Testis (tissue), 2 donors: ENCODE measurements at regions not wholly inside any gene's neighbourhood (a gene's known extent, or its start where the extent isn't known, plus 50 kb on each side); places are given as distances from the start of the nearest gene placed in this dataset.

Source experiments
- DNase-seq: peaks from one replicate; pipeline ENCODE4 v3.0.0-alpha.2; 2019
- H3K27ac ChIP-seq, 2 donors: fragments of 200-600 bp; sonication (generic); one replicate each; pipeline ENCODE4 v1.5.1; 2019
- H3K27me3 ChIP-seq: fragments of 200-600 bp; sonication (generic); one replicate; pipeline ENCODE4 v1.5.1; 2019
- H3K36me3 ChIP-seq: fragments of 200-600 bp; sonication (generic); one replicate; pipeline ENCODE4 v1.5.1; 2017; ENCODE audit warnings: low read depth; ENCODE audit errors: missing control alignments
- H3K4me1 ChIP-seq: fragments of 200-600 bp; sonication (generic); one replicate; pipeline ENCODE4 v1.5.1; 2019
- H3K4me3 ChIP-seq, 2 donors: fragments of 200-600 bp; sonication (generic); one replicate each; pipeline ENCODE4 v1.5.1; 2017 to 2019
- H3K9me3 ChIP-seq: fragments of 200-600 bp; sonication (generic); one replicate; pipeline ENCODE4 v1.5.1; 2017
- CTCF ChIP-seq, 3 experiments: fragments of 450-650 bp in 2 of 3; fragments of 200-600 bp in 1 of 3; sonication (generic) in 1 of 3; IDR thresholded peaks; one replicate each; pipeline ENCODE4 v1.5.1; 2016 to 2019; ENCODE audit warnings: antibody characterized with exemption in 3 of 3, mild to moderate bottlenecking in 2 of 3, moderate library complexity in 1 of 3
- POLR2A ChIP-seq: fragments of 450-650 bp; IDR thresholded peaks from one replicate; pipeline ENCODE4 v1.6.1; 2017; ENCODE audit warnings: antibody characterized with exemption, mild to moderate bottlenecking, moderate library complexity
- WGBS, 2 donors: methylation state at CpG; one replicate each; pipeline ENCODE4 v1.1.5; 2018; 5-methylcytosine and 5-hydroxymethylcytosine counted together
- intact Hi-C: fragments of 100-400 bp; cut with DNase I; formaldehyde crosslinking; loops from one replicate; pipeline ENCODE4 v1.15.1; 2023; ENCODE audit warnings: low total_unique reads

- H3K27me3 ChIP-seq, result no peaks in the 10 kb centered on the region
- no peaks in the 10 kb centered on the region for H3K36me3 ChIP-seq
These were observed 254.7 kb upstream of the PTER start for GRCh38 chr10:16182144-16182543.

GRCh38 chr10:16182688-16183087, 254.1 kb upstream of the PTER start:
- 52 to 71% methylated on average over 3 of the region's 3 CpGs for WGBS, 2 donors
- Histone ChIP-seq H3K27ac (no peak overlapping the region), H3K4me3 (no peak overlapping the region), H3K9me3 (no peaks in the 10 kb centered on the region), H3K27me3 (no peaks in the 10 kb centered on the region), H3K4me1 (peaks cover 3% of the 10 kb centered on the region), H3K36me3 (no peaks in the 10 kb centered on the region)
- TF ChIP-seq CTCF (IDR thresholded peaks at IDR 0.05), result no peak
- TF ChIP-seq POLR2A, result no peak
- no peak for DNase-seq
- intact Hi-C loops, result no loop called here

More at GRCh38 chr10:16182144-16182543, 254.7 kb upstream of the PTER start:
- 39 to 50% methylated on average over 6 of the region's 6 CpGs for WGBS, 2 donors
- Histone ChIP-seq H3K4me1 (peaks cover 3% of the 10 kb centered on the region), H3K9me3 (no peaks in the 10 kb centered on the region), H3K27ac (no peak overlapping the region), H3K4me3 (no peak overlapping the region)
- TF ChIP-seq CTCF (IDR thresholded peaks at IDR 0.05) (no peak), POLR2A (no peak)
- DNase-seq, result no peak
- intact Hi-C loops, result no loop called here

GRCh38 chr10:16184096-16184597, 252.7 kb upstream of the PTER start:
- TF ChIP-seq CTCF (IDR thresholded peaks at IDR 0.05), result no peak
- H3K27ac ChIP-seq, result no peak overlapping the region
- intact Hi-C loops, result no loop called here
- H3K4me1 ChIP-seq, result peaks cover 3% of the 10 kb centered on the region
- H3K36me3 ChIP-seq, result no peaks in the 10 kb centered on the region
- no peaks in the 10 kb centered on the region for H3K27me3 ChIP-seq
- DNase-seq, result no peak
- H3K9me3 ChIP-seq, result no peaks in the 10 kb centered on the region
- 78 to 91% methylated on average over 3 of the region's 3 CpGs for WGBS, 2 donors
- H3K4me3 ChIP-seq, result no peak overlapping the region

GRCh38 chr10:16184906-16185305, 251.9 kb upstream of the PTER start:
- Histone ChIP-seq H3K9me3 (no peaks in the 10 kb centered on the region), H3K27me3 (no peaks in the 10 kb centered on the region), H3K4me1 (peaks cover 3% of the 10 kb centered on the region), H3K36me3 (no peaks in the 10 kb centered on the region), H3K4me3 (no peak overlapping the region), H3K27ac (no peak overlapping the region)
- no peak for DNase-seq
- no peak for TF ChIP-seq CTCF (IDR thresholded peaks at IDR 0.05)
- no peak for TF ChIP-seq POLR2A
- WGBS, 2 donors, result 74 to 88% methylated on average over 2 of the region's 2 CpGs
- intact Hi-C loops, result no loop called here

- TF ChIP-seq CTCF (IDR thresholded peaks at IDR 0.05) (no peak), POLR2A (no peak)
- WGBS, 2 donors, result 94 to 100% methylated on average over 3 of the region's 3 CpGs
- H3K27me3 ChIP-seq, result no peaks in the 10 kb centered on the region
- no peaks in the 10 kb centered on the region for H3K36me3 ChIP-seq
- no peak overlapping the region for H3K4me3 ChIP-seq
- H3K4me1 ChIP-seq, result peaks cover 3% of the 10 kb centered on the region
- intact Hi-C loops, result no loop called here
- H3K27ac ChIP-seq, result no peak overlapping the region
- no peak for DNase-seq
- H3K9me3 ChIP-seq, result no peaks in the 10 kb centered on the region
These were observed 250.2 kb upstream of the PTER start for GRCh38 chr10:16186564-16186963.
